ENCODE measurements at regions not wholly inside any gene's neighbourhood (a gene's known extent, or its start where the extent isn't known, plus 50 kb on each side); places are given as distances from the start of the nearest gene placed in this dataset.

DNA sequence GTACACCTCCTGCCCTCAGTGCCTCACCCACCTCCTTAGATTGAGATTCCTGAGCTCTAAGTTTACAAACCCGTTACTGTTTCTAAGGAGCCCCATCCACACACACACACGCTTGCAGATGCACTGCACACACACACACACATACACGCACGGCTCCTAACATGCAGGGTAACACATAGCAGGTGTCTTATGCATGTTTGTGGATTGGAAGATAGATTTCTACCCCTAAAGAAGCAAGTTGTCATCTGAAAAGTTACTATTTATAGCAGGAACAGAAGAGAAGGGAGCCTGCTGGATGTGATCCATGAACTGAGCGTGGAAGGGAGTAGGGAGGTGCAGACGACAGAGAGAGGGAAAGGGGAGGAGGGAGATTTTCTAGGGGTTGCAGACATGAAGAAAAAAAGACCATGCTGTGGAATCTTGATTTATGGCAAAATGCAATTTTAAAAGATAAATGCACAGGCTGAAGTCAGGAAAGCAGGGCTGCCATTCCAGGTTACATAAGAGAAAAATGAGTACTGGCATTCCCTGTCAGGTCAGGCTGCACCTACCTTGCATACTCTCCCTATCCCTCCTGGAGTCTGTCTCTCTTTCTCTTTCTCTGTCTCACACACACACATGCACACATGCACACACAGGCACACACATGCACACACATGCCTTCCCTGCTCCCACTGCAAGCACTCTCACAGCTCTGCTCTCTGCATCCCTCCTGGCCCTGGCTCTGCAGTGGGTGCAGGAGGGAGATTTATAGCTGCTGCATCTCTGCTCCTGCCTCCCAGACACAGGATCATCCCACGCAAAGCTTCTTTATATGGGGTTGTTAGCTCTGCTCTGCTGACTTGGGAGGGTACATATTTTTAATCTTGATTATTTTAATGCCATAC lies 192.6 kb upstream of the MYT1L start:
- peaks cover 5% of the 10 kb centered on the region for H3K9me3 Mint-ChIP-seq
- H3K4me1 Mint-ChIP-seq = peaks cover 38% of the 10 kb centered on the region
- peak in 1 of 2 experiments; percentile 42 for DNase-seq (ENCODE audit: low spot score in 2 of 2, unreplicated experiment in 2 of 2)
- no peaks in the 10 kb centered on the region for H3K36me3 Mint-ChIP-seq
- peak overlapping the region; percentile 70 for H3K27ac Mint-ChIP-seq
- TF ChIP-seq, protein P1, sequence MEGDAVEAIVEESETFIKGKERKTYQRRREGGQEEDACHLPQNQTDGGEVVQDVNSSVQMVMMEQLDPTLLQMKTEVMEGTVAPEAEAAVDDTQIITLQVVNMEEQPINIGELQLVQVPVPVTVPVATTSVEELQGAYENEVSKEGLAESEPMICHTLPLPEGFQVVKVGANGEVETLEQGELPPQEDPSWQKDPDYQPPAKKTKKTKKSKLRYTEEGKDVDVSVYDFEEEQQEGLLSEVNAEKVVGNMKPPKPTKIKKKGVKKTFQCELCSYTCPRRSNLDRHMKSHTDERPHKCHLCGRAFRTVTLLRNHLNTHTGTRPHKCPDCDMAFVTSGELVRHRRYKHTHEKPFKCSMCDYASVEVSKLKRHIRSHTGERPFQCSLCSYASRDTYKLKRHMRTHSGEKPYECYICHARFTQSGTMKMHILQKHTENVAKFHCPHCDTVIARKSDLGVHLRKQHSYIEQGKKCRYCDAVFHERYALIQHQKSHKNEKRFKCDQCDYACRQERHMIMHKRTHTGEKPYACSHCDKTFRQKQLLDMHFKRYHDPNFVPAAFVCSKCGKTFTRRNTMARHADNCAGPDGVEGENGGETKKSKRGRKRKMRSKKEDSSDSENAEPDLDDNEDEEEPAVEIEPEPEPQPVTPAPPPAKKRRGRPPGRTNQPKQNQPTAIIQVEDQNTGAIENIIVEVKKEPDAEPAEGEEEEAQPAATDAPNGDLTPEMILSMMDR (IDR thresholded peaks at IDR 0.05; ENCODE audit: unreplicated experiment) = no peak
- no peak overlapping the region for H3K4me3 Mint-ChIP-seq
- peaks cover 10% of the 10 kb centered on the region for H3K27me3 Mint-ChIP-seq (ENCODE audit: low read depth)

DNA sequence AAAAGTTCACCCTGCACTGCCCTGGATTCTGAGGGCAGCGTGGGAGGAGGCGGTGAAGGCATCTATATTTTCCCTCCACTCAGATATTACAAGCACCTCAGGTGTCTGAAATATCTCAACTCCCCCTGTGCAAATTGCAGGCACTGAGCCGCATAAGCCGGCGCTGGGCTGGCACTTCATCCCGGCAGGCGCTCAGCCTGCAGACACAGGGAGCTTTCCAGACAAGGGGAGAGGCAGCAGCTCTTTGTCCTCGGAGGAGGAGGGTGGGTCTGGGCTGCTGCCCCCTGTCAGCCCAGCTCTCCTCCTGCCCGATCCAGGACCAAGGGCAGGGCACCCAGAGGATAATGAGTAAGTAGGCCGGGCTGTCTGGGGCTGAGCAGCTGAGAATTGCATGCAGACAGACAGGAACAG lies 189.3 kb upstream of the MYT1L start:
- peaks cover 5% of the 10 kb centered on the region for H3K9me3 Mint-ChIP-seq
- peaks cover 22% of the 10 kb centered on the region for H3K27me3 Mint-ChIP-seq (ENCODE audit: low read depth)
- H3K4me1 Mint-ChIP-seq = peaks cover 26% of the 10 kb centered on the region
- TF ChIP-seq, protein P1 (IDR thresholded peaks at IDR 0.05; ENCODE audit: unreplicated experiment) = no peak
- no peaks in the 10 kb centered on the region for H3K36me3 Mint-ChIP-seq
- no peak for DNase-seq (ENCODE audit: low spot score in 2 of 2, unreplicated experiment in 2 of 2)
- H3K27ac Mint-ChIP-seq = peak overlapping the region; percentile 13
- no peak overlapping the region for H3K4me3 Mint-ChIP-seq

DNA sequence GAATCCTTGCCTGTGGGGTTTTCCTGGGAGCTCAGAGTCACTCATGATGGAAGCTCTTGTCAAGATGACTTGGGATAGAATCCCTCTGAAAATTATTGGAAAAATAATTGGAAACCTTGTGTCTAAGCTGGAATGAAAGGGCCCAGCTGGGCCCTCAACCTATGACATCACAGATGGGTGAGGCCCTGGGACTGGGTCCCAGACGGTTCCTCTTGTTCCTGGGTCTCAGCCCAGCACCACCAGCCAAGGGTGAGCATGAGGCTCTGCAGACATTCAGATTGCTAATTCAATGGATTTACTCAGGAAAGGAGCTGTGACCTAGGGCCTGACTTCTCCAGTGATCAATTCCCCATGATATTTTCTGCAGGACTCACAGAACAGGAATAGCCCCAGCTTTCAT lies 188.3 kb upstream of the MYT1L start:
- H3K9me3 Mint-ChIP-seq = peaks cover 5% of the 10 kb centered on the region
- no peaks in the 10 kb centered on the region for H3K36me3 Mint-ChIP-seq
- no peak overlapping the region for H3K4me3 Mint-ChIP-seq
- peaks cover 25% of the 10 kb centered on the region for H3K27me3 Mint-ChIP-seq (ENCODE audit: low read depth)
- DNase-seq (ENCODE audit: low spot score in 2 of 2, unreplicated experiment in 2 of 2) = no peak
- TF ChIP-seq, protein P1 (IDR thresholded peaks at IDR 0.05; ENCODE audit: unreplicated experiment) = no peak
- H3K4me1 Mint-ChIP-seq = peaks cover 17% of the 10 kb centered on the region
- no peak overlapping the region for H3K27ac Mint-ChIP-seq

DNA sequence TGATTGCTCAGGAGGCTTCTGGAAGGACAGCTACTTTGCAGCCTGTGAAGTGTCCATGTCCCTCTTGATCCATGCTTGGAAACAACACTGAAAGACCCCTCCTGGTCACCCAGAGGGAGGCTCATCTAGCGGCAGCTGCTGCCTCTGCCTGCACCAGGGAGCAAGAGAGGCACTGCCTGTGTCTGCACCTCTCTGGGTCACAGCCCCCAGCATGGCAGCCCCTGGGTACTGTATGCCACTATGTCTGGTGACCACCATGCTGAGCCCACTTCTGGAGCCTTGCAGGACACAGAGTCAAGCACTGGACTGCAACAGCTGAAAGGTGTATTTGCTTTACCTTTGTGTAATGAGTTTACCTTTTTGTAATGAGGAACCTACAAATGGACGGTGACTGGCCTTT lies 186.3 kb upstream of the MYT1L start:
- peaks cover 25% of the 10 kb centered on the region for H3K27me3 Mint-ChIP-seq (ENCODE audit: low read depth)
- no peak overlapping the region for H3K27ac Mint-ChIP-seq
- H3K4me1 Mint-ChIP-seq = peaks cover 4% of the 10 kb centered on the region
- H3K4me3 Mint-ChIP-seq = no peak overlapping the region
- H3K9me3 Mint-ChIP-seq = peaks cover 5% of the 10 kb centered on the region
- TF ChIP-seq, protein P1 (IDR thresholded peaks at IDR 0.05; ENCODE audit: unreplicated experiment) = no peak
- DNase-seq (ENCODE audit: low spot score in 2 of 2, unreplicated experiment in 2 of 2) = no peak
- no peaks in the 10 kb centered on the region for H3K36me3 Mint-ChIP-seq

DNA sequence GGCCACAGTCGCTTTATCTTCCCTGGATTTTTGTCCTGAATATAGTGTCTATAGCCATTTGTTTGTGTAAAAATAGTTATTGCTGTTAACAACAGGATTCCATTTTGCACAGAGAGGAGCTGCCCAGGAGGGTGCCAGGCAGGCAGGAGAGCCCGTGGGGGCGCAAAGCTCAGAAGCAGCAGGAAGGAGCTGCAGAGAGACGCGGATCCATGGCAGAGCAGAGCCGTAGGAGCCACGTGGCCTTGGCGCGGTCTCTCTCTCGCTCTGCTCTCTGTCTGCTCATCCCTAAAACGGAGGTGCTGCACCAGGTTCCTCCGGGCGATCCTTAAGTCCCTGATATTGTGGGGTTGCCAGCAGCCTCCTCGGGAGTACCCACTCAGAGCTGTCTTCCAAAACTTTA lies 185.3 kb upstream of the MYT1L start:
- Mint-ChIP-seq H3K4me1 (peaks cover 4% of the 10 kb centered on the region), H3K27ac (no peak overlapping the region), H3K9me3 (no peaks in the 10 kb centered on the region), H3K27me3 (ENCODE audit: low read depth) (peaks cover 33% of the 10 kb centered on the region), H3K36me3 (no peaks in the 10 kb centered on the region), H3K4me3 (no peak overlapping the region)
- no peak for DNase-seq (ENCODE audit: low spot score in 2 of 2, unreplicated experiment in 2 of 2)
- TF ChIP-seq, protein P1 (IDR thresholded peaks at IDR 0.05; ENCODE audit: unreplicated experiment) = no peak

Measured in mesothelial cell of epicardium (in vitro differentiated cells).